ENCODE measurements at regions not wholly inside any gene's neighbourhood (a gene's known extent, or its start where the extent isn't known, plus 50 kb on each side); places are given as distances from the start of the nearest gene placed in this dataset.

DNA sequence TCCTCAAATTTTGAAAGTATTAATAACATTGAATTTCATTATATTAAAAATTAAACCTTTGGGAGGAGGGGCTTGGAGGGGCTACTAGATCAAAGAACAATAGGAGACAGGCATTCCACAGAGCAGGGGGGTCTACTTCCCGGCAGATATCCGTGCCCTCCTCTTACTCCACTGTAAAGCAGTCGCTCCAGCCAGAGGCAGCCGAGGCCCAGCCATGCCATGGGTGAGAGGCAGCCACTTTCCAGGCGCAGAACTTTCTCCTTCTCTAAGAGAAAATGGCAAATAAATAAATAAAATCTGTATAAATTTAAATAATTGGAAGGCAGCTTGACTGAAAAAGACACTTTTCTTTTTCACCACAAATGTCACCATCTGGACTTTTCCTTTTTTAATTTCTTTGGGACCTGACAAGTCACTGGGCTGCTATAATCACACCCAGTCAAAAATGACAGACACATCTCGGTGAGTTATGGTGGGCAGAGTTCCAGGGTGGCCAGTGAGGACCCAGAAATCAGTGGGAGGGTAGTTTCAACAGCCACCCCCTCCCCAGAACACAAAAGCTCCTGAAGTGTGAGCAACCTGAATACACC is 302.2 kb upstream of the SMARCA2 start:
- Histone ChIP-seq H4K8ac (ENCODE audit: low read depth, low read length) (no peak overlapping the region), H2AK5ac (ENCODE audit: low read depth, low read length) (no peak overlapping the region), H3K79me1 (ENCODE audit: low read depth, low read length) (no peaks in the 10 kb centered on the region), H3K4me2 (ENCODE audit: insufficient read depth, low read length, poor library complexity, severe bottlenecking) (no peak overlapping the region), H3K4me3 (ENCODE audit: low read length in 2 of 2) (no peak overlapping the region), H3K14ac (ENCODE audit: low read length) (no peak overlapping the region), H3K4ac (ENCODE audit: low read length) (no peak overlapping the region), H3K9me3 (replicated peaks in 1 of 2; ENCODE audit: control insufficient read depth in 2 of 2, insufficient read depth in 1 of 2, low read depth in 1 of 2, low read length in 2 of 2) (no peaks in the 10 kb centered on the region), H3K18ac (ENCODE audit: low read length) (no peak overlapping the region), H2BK5ac (ENCODE audit: low read length) (no peak overlapping the region), H3K23ac (ENCODE audit: low read depth, low read length, poor library complexity) (no peak overlapping the region), H2BK12ac (ENCODE audit: low read length) (no peak overlapping the region), H3K4me1 (ENCODE audit: control insufficient read depth in 2 of 2, insufficient read depth in 1 of 2, low read depth in 1 of 2, low read length in 2 of 2) (no peaks in the 10 kb centered on the region), H2AFZ (ENCODE audit: low read length) (no peak overlapping the region), H3K27me3 (ENCODE audit: control insufficient read depth in 3 of 3, insufficient read depth in 3 of 3, low read depth in 1 of 3, low read length in 3 of 3) (no peaks in the 10 kb centered on the region), H3K9ac (ENCODE audit: low read depth, low read length, poor library complexity) (no peak overlapping the region), H3K36me3 (replicated peaks in 1 of 2; ENCODE audit: control insufficient read depth in 2 of 2, insufficient read depth in 2 of 2, low read length in 2 of 2) (no peaks in the 10 kb centered on the region), H3K27ac (replicated peaks; ENCODE audit: low read length) (no peak overlapping the region), H4K91ac (ENCODE audit: low read depth, low read length, poor library complexity) (no peak overlapping the region), H2BK15ac (ENCODE audit: low read length) (no peak overlapping the region), H2BK120ac (ENCODE audit: low read depth, low read length) (no peak overlapping the region)
- DNase-seq (ENCODE audit: low spot score), result no peak
- WGBS, 2 donors (ENCODE audit: extremely low coverage in 2 of 2, insufficient read length in 2 of 2, insufficient replicate concordance in 1 of 2), result no CpG with 5 or more reads among the region's 6 CpGs

DNA sequence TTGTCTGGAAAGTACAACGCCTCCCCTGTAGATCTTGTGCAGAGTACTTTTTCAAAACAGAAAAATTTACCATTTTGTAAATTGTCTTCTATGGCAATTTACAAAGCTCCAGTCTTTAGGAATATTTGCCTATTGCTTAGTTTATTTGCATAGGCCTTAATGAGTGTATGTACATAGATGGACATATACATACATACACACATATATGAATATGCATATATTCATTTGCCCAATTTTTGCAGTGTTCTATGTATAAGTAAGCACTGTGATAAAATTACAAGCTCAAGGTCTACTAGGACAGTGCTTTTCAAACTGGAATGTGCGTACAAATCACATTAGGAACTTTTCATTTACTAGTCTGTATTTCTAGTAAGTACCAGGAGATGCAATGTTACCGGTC is 301.3 kb upstream of the SMARCA2 start:
- no peak overlapping the region for H3K23ac ChIP-seq (ENCODE audit: low read depth, low read length, poor library complexity)
- no peaks in the 10 kb centered on the region for H3K36me3 ChIP-seq (replicated peaks in 1 of 2; ENCODE audit: control insufficient read depth in 2 of 2, insufficient read depth in 2 of 2, low read length in 2 of 2)

DNA sequence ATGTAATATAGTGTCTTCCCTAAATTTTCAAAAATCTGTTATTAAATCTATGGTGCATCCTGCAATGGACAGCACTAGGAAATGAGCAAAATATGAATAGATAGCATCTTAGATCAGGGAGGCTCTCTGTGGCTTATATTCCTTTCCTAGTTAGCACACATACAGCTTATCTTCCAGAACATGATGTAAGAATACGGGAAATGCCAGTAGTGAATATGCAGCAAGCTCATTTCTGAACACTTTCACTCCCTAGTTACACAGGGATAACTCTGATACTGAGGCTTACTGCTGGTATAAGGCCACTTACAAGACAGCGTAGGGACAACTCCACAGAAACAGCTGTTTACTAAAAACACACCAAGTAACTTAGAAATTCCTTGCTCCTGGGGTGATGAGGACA is 297.3 kb upstream of the SMARCA2 start:
- no peak overlapping the region for H3K23ac ChIP-seq (ENCODE audit: low read depth, low read length, poor library complexity)
- H4K8ac ChIP-seq (ENCODE audit: low read depth, low read length), result no peak overlapping the region
- no peaks in the 10 kb centered on the region for H3K36me3 ChIP-seq (replicated peaks in 1 of 2; ENCODE audit: control insufficient read depth in 2 of 2, insufficient read depth in 2 of 2, low read length in 2 of 2)
- DNase-seq (ENCODE audit: low spot score), result no peak
- H4K91ac ChIP-seq (ENCODE audit: low read depth, low read length, poor library complexity), result no peak overlapping the region
- H3K4me3 ChIP-seq (ENCODE audit: low read length in 2 of 2), result no peak overlapping the region
- H2BK12ac ChIP-seq (ENCODE audit: low read length), result no peak overlapping the region
- no peak overlapping the region for H3K4ac ChIP-seq (ENCODE audit: low read length)
- no peak overlapping the region for H3K27ac ChIP-seq (replicated peaks; ENCODE audit: low read length)
- WGBS, 2 donors (ENCODE audit: extremely low coverage in 2 of 2, insufficient read length in 2 of 2, insufficient replicate concordance in 1 of 2), result no CpG with 5 or more reads among the region's 2 CpGs
- no peak overlapping the region for H3K14ac ChIP-seq (ENCODE audit: low read length)
- H2AK5ac ChIP-seq (ENCODE audit: low read depth, low read length), result no peak overlapping the region
- H3K27me3 ChIP-seq (ENCODE audit: control insufficient read depth in 3 of 3, insufficient read depth in 3 of 3, low read depth in 1 of 3, low read length in 3 of 3), result no peaks in the 10 kb centered on the region
- H3K9ac ChIP-seq (ENCODE audit: low read depth, low read length, poor library complexity), result no peak overlapping the region
- no peak overlapping the region for H3K4me2 ChIP-seq (ENCODE audit: insufficient read depth, low read length, poor library complexity, severe bottlenecking)
- H3K4me1 ChIP-seq (ENCODE audit: control insufficient read depth in 2 of 2, insufficient read depth in 1 of 2, low read depth in 1 of 2, low read length in 2 of 2), result no peaks in the 10 kb centered on the region
- H2BK120ac ChIP-seq (ENCODE audit: low read depth, low read length), result no peak overlapping the region
- no peak overlapping the region for H3K18ac ChIP-seq (ENCODE audit: low read length)
- no peaks in the 10 kb centered on the region for H3K79me1 ChIP-seq (ENCODE audit: low read depth, low read length)
- no peak overlapping the region for H2BK5ac ChIP-seq (ENCODE audit: low read length)
- no peaks in the 10 kb centered on the region for H3K9me3 ChIP-seq (replicated peaks in 1 of 2; ENCODE audit: control insufficient read depth in 2 of 2, insufficient read depth in 1 of 2, low read depth in 1 of 2, low read length in 2 of 2)
- H2AFZ ChIP-seq (ENCODE audit: low read length), result no peak overlapping the region
- no peak overlapping the region for H2BK15ac ChIP-seq (ENCODE audit: low read length)

More for the DNA sequence above, 301.3 kb upstream of the SMARCA2 start:
- Histone ChIP-seq H3K4me2 (ENCODE audit: insufficient read depth, low read length, poor library complexity, severe bottlenecking) (no peak overlapping the region), H2AFZ (ENCODE audit: low read length) (no peak overlapping the region), H3K27me3 (ENCODE audit: control insufficient read depth in 3 of 3, insufficient read depth in 3 of 3, low read depth in 1 of 3, low read length in 3 of 3) (no peaks in the 10 kb centered on the region), H2BK5ac (ENCODE audit: low read length) (no peak overlapping the region), H3K27ac (replicated peaks; ENCODE audit: low read length) (no peak overlapping the region), H4K8ac (ENCODE audit: low read depth, low read length) (no peak overlapping the region), H2BK15ac (ENCODE audit: low read length) (no peak overlapping the region), H3K18ac (ENCODE audit: low read length) (no peak overlapping the region), H3K9ac (ENCODE audit: low read depth, low read length, poor library complexity) (no peak overlapping the region), H3K4me3 (ENCODE audit: low read length in 2 of 2) (no peak overlapping the region), H2BK120ac (ENCODE audit: low read depth, low read length) (no peak overlapping the region), H2AK5ac (ENCODE audit: low read depth, low read length) (no peak overlapping the region), H3K14ac (ENCODE audit: low read length) (no peak overlapping the region), H4K91ac (ENCODE audit: low read depth, low read length, poor library complexity) (no peak overlapping the region), H3K4ac (ENCODE audit: low read length) (no peak overlapping the region), H3K79me1 (ENCODE audit: low read depth, low read length) (no peaks in the 10 kb centered on the region), H2BK12ac (ENCODE audit: low read length) (no peak overlapping the region), H3K4me1 (ENCODE audit: control insufficient read depth in 2 of 2, insufficient read depth in 1 of 2, low read depth in 1 of 2, low read length in 2 of 2) (no peaks in the 10 kb centered on the region), H3K9me3 (replicated peaks in 1 of 2; ENCODE audit: control insufficient read depth in 2 of 2, insufficient read depth in 1 of 2, low read depth in 1 of 2, low read length in 2 of 2) (no peaks in the 10 kb centered on the region)
- DNase-seq (ENCODE audit: low spot score), result no peak
- WGBS, 2 donors (ENCODE audit: extremely low coverage in 2 of 2, insufficient read length in 2 of 2, insufficient replicate concordance in 1 of 2), result no CpG with 5 or more reads among the region's 3 CpGs

DNA sequence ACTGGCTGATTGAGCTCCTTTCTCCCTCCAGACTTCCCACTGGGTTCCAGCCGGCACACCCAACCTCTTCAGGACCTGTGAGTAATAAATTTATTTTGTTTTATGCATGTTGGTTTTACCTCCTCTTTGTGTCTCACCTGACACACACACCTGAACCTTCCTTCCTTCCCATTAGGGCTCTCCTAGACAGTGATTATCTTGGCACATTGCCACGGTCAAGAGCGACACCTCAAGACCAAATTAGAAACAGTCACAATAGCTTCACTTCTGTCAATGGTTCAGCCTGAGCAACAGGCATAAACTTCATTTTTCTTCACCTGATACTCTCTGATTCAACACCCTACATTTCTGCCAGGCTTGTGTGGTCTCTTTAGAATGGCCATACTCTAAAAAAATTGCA is 296.3 kb upstream of the SMARCA2 start:
- Histone ChIP-seq H2BK12ac (ENCODE audit: low read length) (no peak overlapping the region), H2AFZ (ENCODE audit: low read length) (no peak overlapping the region), H3K27ac (replicated peaks; ENCODE audit: low read length) (no peak overlapping the region), H3K36me3 (replicated peaks in 1 of 2; ENCODE audit: control insufficient read depth in 2 of 2, insufficient read depth in 2 of 2, low read length in 2 of 2) (no peaks in the 10 kb centered on the region), H2AK5ac (ENCODE audit: low read depth, low read length) (no peak overlapping the region), H2BK5ac (ENCODE audit: low read length) (no peak overlapping the region), H3K9ac (ENCODE audit: low read depth, low read length, poor library complexity) (no peak overlapping the region), H3K18ac (ENCODE audit: low read length) (no peak overlapping the region), H4K91ac (ENCODE audit: low read depth, low read length, poor library complexity) (no peak overlapping the region), H3K4me1 (ENCODE audit: control insufficient read depth in 2 of 2, insufficient read depth in 1 of 2, low read depth in 1 of 2, low read length in 2 of 2) (no peaks in the 10 kb centered on the region), H4K8ac (ENCODE audit: low read depth, low read length) (no peak overlapping the region), H3K79me1 (ENCODE audit: low read depth, low read length) (no peaks in the 10 kb centered on the region), H3K4me3 (ENCODE audit: low read length in 2 of 2) (no peak overlapping the region), H3K23ac (ENCODE audit: low read depth, low read length, poor library complexity) (no peak overlapping the region), H3K4me2 (ENCODE audit: insufficient read depth, low read length, poor library complexity, severe bottlenecking) (no peak overlapping the region), H2BK15ac (ENCODE audit: low read length) (no peak overlapping the region), H3K27me3 (ENCODE audit: control insufficient read depth in 3 of 3, insufficient read depth in 3 of 3, low read depth in 1 of 3, low read length in 3 of 3) (no peaks in the 10 kb centered on the region), H2BK120ac (ENCODE audit: low read depth, low read length) (no peak overlapping the region), H3K4ac (ENCODE audit: low read length) (no peak overlapping the region), H3K14ac (ENCODE audit: low read length) (no peak overlapping the region), H3K9me3 (replicated peaks in 1 of 2; ENCODE audit: control insufficient read depth in 2 of 2, insufficient read depth in 1 of 2, low read depth in 1 of 2, low read length in 2 of 2) (no peaks in the 10 kb centered on the region)
- no CpG with 5 or more reads among the region's 3 CpGs for WGBS, 2 donors (ENCODE audit: extremely low coverage in 2 of 2, insufficient read length in 2 of 2, insufficient replicate concordance in 1 of 2)
- no peak for DNase-seq (ENCODE audit: low spot score)

Data from neuronal stem cell (in vitro differentiated cells).